ENCODE measurements at regions not wholly inside any gene's neighbourhood (a gene's known extent, or its start where the extent isn't known, plus 50 kb on each side); places are given as distances from the start of the nearest gene placed in this dataset.

DNA sequence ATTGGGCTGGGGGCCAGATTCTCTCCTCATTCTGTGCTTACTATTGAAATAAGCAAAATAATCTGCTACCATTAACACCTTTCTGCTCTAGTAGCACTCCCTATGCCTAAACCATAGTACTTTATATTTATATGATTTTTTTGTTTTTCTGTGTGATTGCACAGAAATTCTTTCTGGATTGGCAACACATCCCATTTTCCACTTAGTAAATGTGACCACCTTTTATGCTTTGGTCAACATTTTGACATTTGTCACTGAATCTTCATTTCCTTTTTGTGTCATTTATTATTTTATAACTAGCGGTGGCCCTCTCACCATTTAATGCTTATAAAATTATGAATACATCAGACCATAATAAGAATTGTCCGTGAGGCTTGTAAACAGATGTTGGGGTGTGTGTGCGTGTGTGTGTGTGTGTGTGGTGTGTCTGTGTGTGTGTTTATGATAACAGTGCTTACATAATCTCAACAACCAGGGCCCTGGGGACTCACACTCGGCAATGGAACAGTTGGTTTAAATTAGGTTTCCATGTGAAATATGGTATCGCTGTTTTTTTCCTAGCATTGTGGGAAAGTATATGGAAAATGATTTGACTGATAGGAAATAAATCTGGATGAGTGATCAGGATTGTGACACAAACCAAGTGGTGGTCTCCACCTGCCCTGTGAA is 138.9 kb downstream of the NOC3L start (continued):
- TF ChIP-seq, protein P1, sequence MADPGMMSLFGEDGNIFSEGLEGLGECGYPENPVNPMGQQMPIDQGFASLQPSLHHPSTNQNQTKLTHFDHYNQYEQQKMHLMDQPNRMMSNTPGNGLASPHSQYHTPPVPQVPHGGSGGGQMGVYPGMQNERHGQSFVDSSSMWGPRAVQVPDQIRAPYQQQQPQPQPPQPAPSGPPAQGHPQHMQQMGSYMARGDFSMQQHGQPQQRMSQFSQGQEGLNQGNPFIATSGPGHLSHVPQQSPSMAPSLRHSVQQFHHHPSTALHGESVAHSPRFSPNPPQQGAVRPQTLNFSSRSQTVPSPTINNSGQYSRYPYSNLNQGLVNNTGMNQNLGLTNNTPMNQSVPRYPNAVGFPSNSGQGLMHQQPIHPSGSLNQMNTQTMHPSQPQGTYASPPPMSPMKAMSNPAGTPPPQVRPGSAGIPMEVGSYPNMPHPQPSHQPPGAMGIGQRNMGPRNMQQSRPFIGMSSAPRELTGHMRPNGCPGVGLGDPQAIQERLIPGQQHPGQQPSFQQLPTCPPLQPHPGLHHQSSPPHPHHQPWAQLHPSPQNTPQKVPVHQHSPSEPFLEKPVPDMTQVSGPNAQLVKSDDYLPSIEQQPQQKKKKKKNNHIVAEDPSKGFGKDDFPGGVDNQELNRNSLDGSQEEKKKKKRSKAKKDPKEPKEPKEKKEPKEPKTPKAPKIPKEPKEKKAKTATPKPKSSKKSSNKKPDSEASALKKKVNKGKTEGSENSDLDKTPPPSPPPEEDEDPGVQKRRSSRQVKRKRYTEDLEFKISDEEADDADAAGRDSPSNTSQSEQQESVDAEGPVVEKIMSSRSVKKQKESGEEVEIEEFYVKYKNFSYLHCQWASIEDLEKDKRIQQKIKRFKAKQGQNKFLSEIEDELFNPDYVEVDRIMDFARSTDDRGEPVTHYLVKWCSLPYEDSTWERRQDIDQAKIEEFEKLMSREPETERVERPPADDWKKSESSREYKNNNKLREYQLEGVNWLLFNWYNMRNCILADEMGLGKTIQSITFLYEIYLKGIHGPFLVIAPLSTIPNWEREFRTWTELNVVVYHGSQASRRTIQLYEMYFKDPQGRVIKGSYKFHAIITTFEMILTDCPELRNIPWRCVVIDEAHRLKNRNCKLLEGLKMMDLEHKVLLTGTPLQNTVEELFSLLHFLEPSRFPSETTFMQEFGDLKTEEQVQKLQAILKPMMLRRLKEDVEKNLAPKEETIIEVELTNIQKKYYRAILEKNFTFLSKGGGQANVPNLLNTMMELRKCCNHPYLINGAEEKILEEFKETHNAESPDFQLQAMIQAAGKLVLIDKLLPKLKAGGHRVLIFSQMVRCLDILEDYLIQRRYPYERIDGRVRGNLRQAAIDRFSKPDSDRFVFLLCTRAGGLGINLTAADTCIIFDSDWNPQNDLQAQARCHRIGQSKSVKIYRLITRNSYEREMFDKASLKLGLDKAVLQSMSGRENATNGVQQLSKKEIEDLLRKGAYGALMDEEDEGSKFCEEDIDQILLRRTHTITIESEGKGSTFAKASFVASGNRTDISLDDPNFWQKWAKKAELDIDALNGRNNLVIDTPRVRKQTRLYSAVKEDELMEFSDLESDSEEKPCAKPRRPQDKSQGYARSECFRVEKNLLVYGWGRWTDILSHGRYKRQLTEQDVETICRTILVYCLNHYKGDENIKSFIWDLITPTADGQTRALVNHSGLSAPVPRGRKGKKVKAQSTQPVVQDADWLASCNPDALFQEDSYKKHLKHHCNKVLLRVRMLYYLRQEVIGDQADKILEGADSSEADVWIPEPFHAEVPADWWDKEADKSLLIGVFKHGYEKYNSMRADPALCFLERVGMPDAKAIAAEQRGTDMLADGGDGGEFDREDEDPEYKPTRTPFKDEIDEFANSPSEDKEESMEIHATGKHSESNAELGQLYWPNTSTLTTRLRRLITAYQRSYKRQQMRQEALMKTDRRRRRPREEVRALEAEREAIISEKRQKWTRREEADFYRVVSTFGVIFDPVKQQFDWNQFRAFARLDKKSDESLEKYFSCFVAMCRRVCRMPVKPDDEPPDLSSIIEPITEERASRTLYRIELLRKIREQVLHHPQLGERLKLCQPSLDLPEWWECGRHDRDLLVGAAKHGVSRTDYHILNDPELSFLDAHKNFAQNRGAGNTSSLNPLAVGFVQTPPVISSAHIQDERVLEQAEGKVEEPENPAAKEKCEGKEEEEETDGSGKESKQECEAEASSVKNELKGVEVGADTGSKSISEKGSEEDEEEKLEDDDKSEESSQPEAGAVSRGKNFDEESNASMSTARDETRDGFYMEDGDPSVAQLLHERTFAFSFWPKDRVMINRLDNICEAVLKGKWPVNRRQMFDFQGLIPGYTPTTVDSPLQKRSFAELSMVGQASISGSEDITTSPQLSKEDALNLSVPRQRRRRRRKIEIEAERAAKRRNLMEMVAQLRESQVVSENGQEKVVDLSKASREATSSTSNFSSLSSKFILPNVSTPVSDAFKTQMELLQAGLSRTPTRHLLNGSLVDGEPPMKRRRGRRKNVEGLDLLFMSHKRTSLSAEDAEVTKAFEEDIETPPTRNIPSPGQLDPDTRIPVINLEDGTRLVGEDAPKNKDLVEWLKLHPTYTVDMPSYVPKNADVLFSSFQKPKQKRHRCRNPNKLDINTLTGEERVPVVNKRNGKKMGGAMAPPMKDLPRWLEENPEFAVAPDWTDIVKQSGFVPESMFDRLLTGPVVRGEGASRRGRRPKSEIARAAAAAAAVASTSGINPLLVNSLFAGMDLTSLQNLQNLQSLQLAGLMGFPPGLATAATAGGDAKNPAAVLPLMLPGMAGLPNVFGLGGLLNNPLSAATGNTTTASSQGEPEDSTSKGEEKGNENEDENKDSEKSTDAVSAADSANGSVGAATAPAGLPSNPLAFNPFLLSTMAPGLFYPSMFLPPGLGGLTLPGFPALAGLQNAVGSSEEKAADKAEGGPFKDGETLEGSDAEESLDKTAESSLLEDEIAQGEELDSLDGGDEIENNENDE (IDR thresholded peaks at IDR 0.05; ENCODE audit: insufficient replicate concordance, low read length) = no peak
- TF ChIP-seq RBBP5 (IDR thresholded peaks at IDR 0.05; ENCODE audit: borderline replicate concordance, low read depth, low read length) (no peak), PHF8 (conservative IDR thresholded peaks at IDR 0.05; ENCODE audit: low read depth, low read length) (no peak), RNF2 (IDR thresholded peaks at IDR 0.05; ENCODE audit: borderline replicate concordance, low read depth, low read length, missing control alignments, poor library complexity, severe bottlenecking) (no peak)
- TF ChIP-seq, protein P2, sequence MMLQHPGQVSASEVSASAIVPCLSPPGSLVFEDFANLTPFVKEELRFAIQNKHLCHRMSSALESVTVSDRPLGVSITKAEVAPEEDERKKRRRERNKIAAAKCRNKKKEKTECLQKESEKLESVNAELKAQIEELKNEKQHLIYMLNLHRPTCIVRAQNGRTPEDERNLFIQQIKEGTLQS (IDR thresholded peaks at IDR 0.05; ENCODE audit: insufficient read depth, low read depth, low read length) = no peak
- TF ChIP-seq, protein P3, sequence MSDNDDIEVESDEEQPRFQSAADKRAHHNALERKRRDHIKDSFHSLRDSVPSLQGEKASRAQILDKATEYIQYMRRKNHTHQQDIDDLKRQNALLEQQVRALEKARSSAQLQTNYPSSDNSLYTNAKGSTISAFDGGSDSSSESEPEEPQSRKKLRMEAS (IDR thresholded peaks at IDR 0.05) = no peak

Data from H1 (cell line).